H9 (cell line): ENCODE measurements at regions not wholly inside any gene's neighbourhood (a gene's known extent, or its start where the extent isn't known, plus 50 kb on each side); places are given as distances from the start of the nearest gene placed in this dataset.

Experiments
- DNase-seq: peaks from one replicate; pipeline ENCODE4 v3.0.0-alpha.2; 2017
- H2AFZ ChIP-seq: one replicate; pipeline ENCODE4 v1.6.1; 2013; ENCODE audit warnings: mild to moderate bottlenecking, low read length, control low read depth, moderate library complexity
- H2AK5ac ChIP-seq: 2 replicates; pipeline ENCODE4 v1.6.1; 2013; ENCODE audit warnings: low read length, control low read depth, mixed read lengths; ENCODE audit not compliant: insufficient read length
- H2BK120ac ChIP-seq: one replicate; pipeline ENCODE4 v1.6.1; 2013; ENCODE audit warnings: low read depth, mild to moderate bottlenecking, low read length, control low read depth, inconsistent platforms; ENCODE audit not compliant: poor library complexity, severe bottlenecking
- H2BK12ac ChIP-seq: 2 replicates; pipeline ENCODE4 v1.6.1; 2013; ENCODE audit warnings: low read length, control low read depth, mixed read lengths, low read depth; ENCODE audit not compliant: insufficient read length
- H2BK15ac ChIP-seq: 2 replicates; pipeline ENCODE4 v1.6.1; 2013; ENCODE audit warnings: low read depth, low read length, control low read depth
- H2BK20ac ChIP-seq: one replicate; pipeline ENCODE4 v1.6.1; 2013; ENCODE audit warnings: low read depth, mild to moderate bottlenecking, low read length, control low read depth, inconsistent platforms; ENCODE audit not compliant: poor library complexity, severe bottlenecking
- H2BK5ac ChIP-seq: 2 replicates; pipeline ENCODE4 v1.6.1; 2013; ENCODE audit warnings: low read length, control low read depth, mixed read lengths; ENCODE audit not compliant: insufficient read length
- H3K14ac ChIP-seq: 2 replicates; pipeline ENCODE4 v1.6.1; 2013; ENCODE audit warnings: low read length, control low read depth; ENCODE audit not compliant: insufficient read depth
- H3K18ac ChIP-seq: 2 replicates; pipeline ENCODE4 v1.6.1; 2013; ENCODE audit warnings: low read depth, mild to moderate bottlenecking, mixed read lengths, low read length, control low read depth; ENCODE audit not compliant: insufficient read length
- H3K23ac ChIP-seq: 2 replicates; pipeline ENCODE4 v1.6.1; 2013; ENCODE audit warnings: low read length, control low read depth, mixed read lengths, low read depth; ENCODE audit not compliant: insufficient read length
- H3K23me2 ChIP-seq: 2 replicates; pipeline ENCODE4 v1.6.1; 2013; ENCODE audit warnings: low read depth, mild to moderate bottlenecking, mixed read lengths, low read length, control low read depth; ENCODE audit not compliant: insufficient read length, poor library complexity, severe bottlenecking
- H3K27ac ChIP-seq: 2 replicates; pipeline ENCODE4 v1.5.1; 2013; ENCODE audit warnings: low read length, control low read depth, mixed read lengths, low read depth; ENCODE audit not compliant: insufficient read length
- H3K27me3 ChIP-seq: 2 replicates; pipeline ENCODE4 v1.6.1; 2013; ENCODE audit warnings: low read length, control low read depth, inconsistent platforms; ENCODE audit not compliant: insufficient read depth
- H3K4ac ChIP-seq: 2 replicates; pipeline ENCODE4 v1.6.1; 2013; ENCODE audit warnings: low read depth, mild to moderate bottlenecking, control low read depth, inconsistent platforms, low read length, moderate library complexity
- H3K4me1 ChIP-seq: 2 replicates; pipeline ENCODE4 v1.6.1; 2013; ENCODE audit warnings: low read length, control low read depth, inconsistent platforms; ENCODE audit not compliant: insufficient read depth
- H3K4me2 ChIP-seq: 2 replicates; pipeline ENCODE4 v1.6.1; 2013; ENCODE audit warnings: low read length, control low read depth, mixed read lengths; ENCODE audit not compliant: insufficient read length, insufficient read depth
- H3K56ac ChIP-seq: 2 replicates; pipeline ENCODE4 v1.6.1; 2013; ENCODE audit warnings: low read depth, mild to moderate bottlenecking, mixed read lengths, low read length, control low read depth; ENCODE audit not compliant: insufficient read length
- H3K79me1 ChIP-seq: 2 replicates; pipeline ENCODE4 v1.6.1; 2013; ENCODE audit warnings: low read depth, mild to moderate bottlenecking, moderate library complexity, low read length, control low read depth, inconsistent platforms; ENCODE audit not compliant: insufficient read depth, poor library complexity, severe bottlenecking
- H3K79me2 ChIP-seq: 2 replicates; pipeline ENCODE4 v1.6.1; 2013; ENCODE audit warnings: low read length, control low read depth, inconsistent platforms; ENCODE audit not compliant: insufficient read depth
- H3K9ac ChIP-seq: 2 replicates; pipeline ENCODE4 v1.6.1; 2013; ENCODE audit warnings: low read length, control low read depth, mixed read lengths; ENCODE audit not compliant: insufficient read length; ENCODE audit errors: extremely low read depth
- H3K9me3 ChIP-seq: one replicate; pipeline ENCODE4 v1.6.1; 2013; ENCODE audit warnings: low read depth, low read length, inconsistent platforms; ENCODE audit not compliant: control insufficient read depth
- H3T11ph ChIP-seq: one replicate; pipeline ENCODE4 v1.6.1; 2013; ENCODE audit warnings: mild to moderate bottlenecking, low read length, control low read depth, inconsistent platforms
- H4K20me1 ChIP-seq: one replicate; pipeline ENCODE4 v1.6.1; 2013; ENCODE audit not compliant: control insufficient read depth, insufficient read length, insufficient read depth
- H4K5ac ChIP-seq: 2 replicates; pipeline ENCODE4 v1.6.1; 2013; ENCODE audit warnings: low read depth, mild to moderate bottlenecking, mixed read lengths, low read length, control low read depth; ENCODE audit not compliant: insufficient read length
- H4K8ac ChIP-seq: replicated peaks from 2 replicates; pipeline ENCODE4 v1.6.1; 2013; ENCODE audit warnings: low read length, control low read depth, mixed read lengths, low read depth; ENCODE audit not compliant: insufficient read length
- H4K91ac ChIP-seq: 2 replicates; pipeline ENCODE4 v1.6.1; 2013; ENCODE audit warnings: low read depth, mild to moderate bottlenecking, moderate library complexity, mixed read lengths, low read length, control low read depth; ENCODE audit not compliant: insufficient read length
- H3K27ac Mint-ChIP-seq, 3 experiments: 2 replicates in 2 of 3; 3 replicates in 1 of 3; pipeline ENCODE4 v1.8.0; 2020 to 2021; ENCODE audit warnings: mixed read lengths in 3 of 3, mild to moderate bottlenecking in 1 of 3, moderate library complexity in 1 of 3
- H3K27me3 Mint-ChIP-seq: 2 replicates; pipeline ENCODE4 v1.8.0; 2021; ENCODE audit warnings: low read depth, mild to moderate bottlenecking, moderate library complexity, mixed read lengths
- H3K36me3 Mint-ChIP-seq, 3 experiments: 2 replicates in 2 of 3; 3 replicates in 1 of 3; pipeline ENCODE4 v1.8.0; 2020 to 2021; ENCODE audit warnings: low read depth in 3 of 3, mixed read lengths in 3 of 3; ENCODE audit not compliant: insufficient read depth in 1 of 3
- H3K4me1 Mint-ChIP-seq, 2 experiments: 2 replicates each; pipeline ENCODE4 v1.8.0; 2020; ENCODE audit warnings: mixed read lengths in 2 of 2
- H3K4me3 Mint-ChIP-seq, 2 experiments: 2 replicates in 1 of 2; 3 replicates in 1 of 2; pipeline ENCODE4 v1.8.0; 2020 to 2021; ENCODE audit warnings: mild to moderate bottlenecking in 2 of 2, mixed read lengths in 2 of 2, moderate library complexity in 1 of 2
- H3K9me3 Mint-ChIP-seq, 2 experiments: 2 replicates in 1 of 2; 3 replicates in 1 of 2; pipeline ENCODE4 v1.8.0; 2020; ENCODE audit warnings: mild to moderate bottlenecking in 2 of 2, mixed read lengths in 2 of 2, moderate library complexity in 1 of 2
- WGBS: extraction: QIAGEN DNeasy Blood & Tissue Kit; methylation state at CpG from one replicate; pipeline ENCODE4 v1.1.7; 2013; ENCODE audit warnings: missing lambda C conversion rate, low lambda C conversion rate, mixed read lengths; ENCODE audit not compliant: insufficient read length; ENCODE audit errors: extremely low coverage; 5-methylcytosine and 5-hydroxymethylcytosine counted together
- TF ChIP-seq, protein P1 (sequence below): fragments of 200-600 bp; sonication (generic); conservative IDR thresholded peaks from 3 replicates; pipeline ENCODE4 v1.8.0; 2021; ENCODE audit warnings: antibody characterized with exemption, mild to moderate bottlenecking

- H3K18ac ChIP-seq = no peak overlapping the region
- H3K79me1 ChIP-seq = no peaks in the 10 kb centered on the region
- H2BK120ac ChIP-seq = no peak overlapping the region
- no peak overlapping the region for H4K91ac ChIP-seq
- H3K56ac ChIP-seq = no peak overlapping the region
- no peak overlapping the region for H3K27ac ChIP-seq
- Mint-ChIP-seq H3K27me3 (no peaks in the 10 kb centered on the region; the same call in 1 of the 2 replicates), H3K36me3 (no peaks in the 10 kb centered on the region), H3K27ac (peak overlapping the region in 1 of 3 experiments; percentile 62; a peak in 1 of 7 replicates), H3K9me3 (no peaks in the 10 kb centered on the region), H3K4me1 (peaks cover 38 to 40% of the 10 kb centered on the region in 2 experiments), H3K4me3 (no peak overlapping the region)
- no peaks in the 10 kb centered on the region for H4K20me1 ChIP-seq
- H3K9ac ChIP-seq = no peak overlapping the region
- no peak overlapping the region for H3K14ac ChIP-seq
- H4K5ac ChIP-seq = no peak overlapping the region
- no peaks in the 10 kb centered on the region for H3K9me3 ChIP-seq
- H3K4me2 ChIP-seq = no peak overlapping the region
- H3K79me2 ChIP-seq = no peaks in the 10 kb centered on the region
- no peak for DNase-seq
- no peak overlapping the region for H3T11ph ChIP-seq
- no peak overlapping the region for H2BK5ac ChIP-seq
- no peak overlapping the region for H3K4ac ChIP-seq
- no peaks in the 10 kb centered on the region for H3K23me2 ChIP-seq
- no peak overlapping the region for H2BK12ac ChIP-seq
- no peak overlapping the region for H4K8ac ChIP-seq
- no peak overlapping the region for H2BK15ac ChIP-seq
- TF ChIP-seq, protein P1, sequence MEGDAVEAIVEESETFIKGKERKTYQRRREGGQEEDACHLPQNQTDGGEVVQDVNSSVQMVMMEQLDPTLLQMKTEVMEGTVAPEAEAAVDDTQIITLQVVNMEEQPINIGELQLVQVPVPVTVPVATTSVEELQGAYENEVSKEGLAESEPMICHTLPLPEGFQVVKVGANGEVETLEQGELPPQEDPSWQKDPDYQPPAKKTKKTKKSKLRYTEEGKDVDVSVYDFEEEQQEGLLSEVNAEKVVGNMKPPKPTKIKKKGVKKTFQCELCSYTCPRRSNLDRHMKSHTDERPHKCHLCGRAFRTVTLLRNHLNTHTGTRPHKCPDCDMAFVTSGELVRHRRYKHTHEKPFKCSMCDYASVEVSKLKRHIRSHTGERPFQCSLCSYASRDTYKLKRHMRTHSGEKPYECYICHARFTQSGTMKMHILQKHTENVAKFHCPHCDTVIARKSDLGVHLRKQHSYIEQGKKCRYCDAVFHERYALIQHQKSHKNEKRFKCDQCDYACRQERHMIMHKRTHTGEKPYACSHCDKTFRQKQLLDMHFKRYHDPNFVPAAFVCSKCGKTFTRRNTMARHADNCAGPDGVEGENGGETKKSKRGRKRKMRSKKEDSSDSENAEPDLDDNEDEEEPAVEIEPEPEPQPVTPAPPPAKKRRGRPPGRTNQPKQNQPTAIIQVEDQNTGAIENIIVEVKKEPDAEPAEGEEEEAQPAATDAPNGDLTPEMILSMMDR = no peak
- no peak overlapping the region for H2AFZ ChIP-seq
- WGBS = no CpG with 5 or more reads among the region's 1 CpG
- no peak overlapping the region for H2BK20ac ChIP-seq
- H3K23ac ChIP-seq = no peak overlapping the region
- no peaks in the 10 kb centered on the region for H3K27me3 ChIP-seq
- peaks cover 4% of the 10 kb centered on the region; the same call in 1 of the 2 replicates for H3K4me1 ChIP-seq
- H2AK5ac ChIP-seq = no peak overlapping the region
Measured at GRCh38 chr13:97568850-97569249, 134.9 kb downstream of the RAP2A start.
